Ammon's horn (tissue), 1 donor: ENCODE measurements at regions not wholly inside any gene's neighbourhood (a gene's known extent, or its start where the extent isn't known, plus 50 kb on each side); places are given as distances from the start of the nearest gene placed in this dataset.

ENCODE experiments used
- DNase-seq: peaks from one replicate; pipeline ENCODE4 v3.0.0-alpha.2; 2016; ENCODE audit warnings: low spot score

- DNase-seq = peak; percentile 16
Observed at GRCh38 chr3:178392511-178392926, 143.7 kb upstream of the KCNMB2 start.

- DNase-seq = no peak
Observed at GRCh38 chr3:178393146-178393545, 143.1 kb upstream of the KCNMB2 start.

GRCh38 chr3:178393824-178394223 is 142.4 kb upstream of the KCNMB2 start:
- no peak for DNase-seq

GRCh38 chr3:178396318-178396717 is 139.9 kb upstream of the KCNMB2 start:
- DNase-seq = no peak

GRCh38 chr3:178397202-178397601 is 139.0 kb upstream of the KCNMB2 start:
- DNase-seq = no peak

- no peak for DNase-seq
Observed at GRCh38 chr3:178397836-178398235, 138.4 kb upstream of the KCNMB2 start.

GRCh38 chr3:178404961-178405360 is 131.3 kb upstream of the KCNMB2 start:
- DNase-seq = no peak

GRCh38 chr3:178405531-178405930 is 130.7 kb upstream of the KCNMB2 start:
- no peak for DNase-seq

- no peak for DNase-seq
Observed at GRCh38 chr3:178406206-178406605, 130.0 kb upstream of the KCNMB2 start.

GRCh38 chr3:178415384-178415783 is 120.9 kb upstream of the KCNMB2 start:
- no peak for DNase-seq

GRCh38 chr3:178417736-178418135 is 118.5 kb upstream of the KCNMB2 start:
- no peak for DNase-seq

GRCh38 chr3:178419071-178419470 is 117.2 kb upstream of the KCNMB2 start:
- DNase-seq = no peak

GRCh38 chr3:178420033-178420432 is 116.2 kb upstream of the KCNMB2 start:
- no peak for DNase-seq

- no peak for DNase-seq
Observed at GRCh38 chr3:178421069-178421468, 115.2 kb upstream of the KCNMB2 start.

- DNase-seq = no peak
Observed at GRCh38 chr3:178422406-178422805, 113.8 kb upstream of the KCNMB2 start.

- no peak for DNase-seq
Observed at GRCh38 chr3:178428037-178428436, 108.2 kb upstream of the KCNMB2 start.

- peak; percentile 40 for DNase-seq
Observed at GRCh38 chr3:178434206-178434805, 101.9 kb upstream of the KCNMB2 start.

- DNase-seq = no peak
Observed at GRCh38 chr3:178435575-178435974, 100.7 kb upstream of the KCNMB2 start.

- DNase-seq = peak; percentile 27
Observed at GRCh38 chr3:178436773-178437172, 99.5 kb upstream of the KCNMB2 start.

GRCh38 chr3:178437236-178437635 is 99.0 kb upstream of the KCNMB2 start:
- no peak for DNase-seq

- DNase-seq = no peak
Observed at GRCh38 chr3:178439504-178439903, 96.7 kb upstream of the KCNMB2 start.

GRCh38 chr3:178440043-178440442 is 96.2 kb upstream of the KCNMB2 start:
- DNase-seq = no peak

GRCh38 chr3:178443634-178444033 is 92.6 kb upstream of the KCNMB2 start:
- DNase-seq = no peak

GRCh38 chr3:178445139-178445538 is 91.1 kb upstream of the KCNMB2 start:
- no peak for DNase-seq

- DNase-seq = no peak
Observed at GRCh38 chr3:178446059-178446458, 90.2 kb upstream of the KCNMB2 start.
